GM12872 (cell line): ENCODE measurements at regions not wholly inside any gene's neighbourhood (a gene's known extent, or its start where the extent isn't known, plus 50 kb on each side); places are given as distances from the start of the nearest gene placed in this dataset.

Experiments used
- CTCF ChIP-seq: IDR thresholded peaks from 3 replicates; pipeline ENCODE4 v1.5.1; 2011; ENCODE audit warnings: low read depth, mild to moderate bottlenecking, low read length, moderate library complexity; ENCODE audit not compliant: insufficient read depth

GRCh38 chr2:238558456-238559099 lies 131.9 kb downstream of the ASB1 start:
- no peak for TF ChIP-seq CTCF

GRCh38 chr2:238560234-238560633 lies 133.5 kb downstream of the ASB1 start:
- TF ChIP-seq CTCF: no peak

GRCh38 chr2:238561230-238561629 lies 134.5 kb downstream of the ASB1 start:
- TF ChIP-seq CTCF: no peak

- TF ChIP-seq CTCF: no peak
Observed at GRCh38 chr2:238562446-238562845, 135.7 kb downstream of the ASB1 start.

GRCh38 chr2:238563551-238563950 lies 136.8 kb downstream of the ASB1 start:
- TF ChIP-seq CTCF: no peak

GRCh38 chr2:238564286-238564920 lies 137.7 kb downstream of the ASB1 start:
- TF ChIP-seq CTCF: no peak

- TF ChIP-seq CTCF: no peak
Observed at GRCh38 chr2:238565031-238565430, 138.3 kb downstream of the ASB1 start.
